Neuronal stem cell (in vitro differentiated cells): ENCODE measurements at regions not wholly inside any gene's neighbourhood (a gene's known extent, or its start where the extent isn't known, plus 50 kb on each side); places are given as distances from the start of the nearest gene placed in this dataset.

Experiments
- DNase-seq: peaks from one replicate; pipeline ENCODE4 v3.0.0-alpha.2; 2013; ENCODE audit warnings: low spot score
- H2AFZ ChIP-seq: one replicate; pipeline ENCODE4 v1.6.1; 2013; ENCODE audit warnings: mild to moderate bottlenecking, low read length, inconsistent platforms
- H2AK5ac ChIP-seq: 2 replicates; pipeline ENCODE4 v1.6.1; 2013; ENCODE audit warnings: low read depth, mild to moderate bottlenecking, inconsistent platforms, low read length, moderate library complexity, mixed read lengths
- H2BK120ac ChIP-seq: 2 replicates; pipeline ENCODE4 v1.6.1; 2013; ENCODE audit warnings: low read depth, mild to moderate bottlenecking, inconsistent platforms, low read length, moderate library complexity, mixed read lengths
- H2BK12ac ChIP-seq: one replicate; pipeline ENCODE4 v1.6.1; 2013; ENCODE audit warnings: low read length, inconsistent platforms
- H2BK15ac ChIP-seq: 2 replicates; pipeline ENCODE4 v1.6.1; 2013; ENCODE audit warnings: mild to moderate bottlenecking, low read length, inconsistent platforms, mixed read lengths
- H2BK5ac ChIP-seq: one replicate; pipeline ENCODE4 v1.6.1; 2013; ENCODE audit warnings: inconsistent platforms, mild to moderate bottlenecking, low read length, moderate library complexity
- H3K14ac ChIP-seq: one replicate; pipeline ENCODE4 v1.6.1; 2013; ENCODE audit warnings: low read length, inconsistent platforms
- H3K18ac ChIP-seq: 2 replicates; pipeline ENCODE4 v1.6.1; 2013; ENCODE audit warnings: low read length, inconsistent platforms
- H3K23ac ChIP-seq: 2 replicates; pipeline ENCODE4 v1.6.1; 2013; ENCODE audit warnings: low read depth, mild to moderate bottlenecking, mixed read lengths, low read length, inconsistent platforms; ENCODE audit not compliant: poor library complexity
- H3K27ac ChIP-seq: replicated peaks from 3 replicates; pipeline ENCODE4 v1.5.1; 2013; ENCODE audit warnings: low read length, inconsistent platforms
- H3K27me3 ChIP-seq, 3 experiments: 2 replicates each; pipeline ENCODE4 v1.6.1; 2013; ENCODE audit warnings: low read length in 3 of 3, mild to moderate bottlenecking in 2 of 3, inconsistent platforms in 1 of 3, low read depth in 1 of 3, mixed read lengths in 1 of 3, moderate library complexity in 1 of 3; ENCODE audit not compliant: control insufficient read depth in 3 of 3, insufficient read depth in 3 of 3
- H3K36me3 ChIP-seq, 2 donors: replicated peaks in 1 of 2; 2 replicates each; pipeline ENCODE4 v1.6.1; 2013; ENCODE audit warnings: low read length in 2 of 2; ENCODE audit not compliant: control insufficient read depth in 2 of 2, insufficient read depth in 2 of 2
- H3K4ac ChIP-seq: 2 replicates; pipeline ENCODE4 v1.6.1; 2013; ENCODE audit warnings: inconsistent platforms, mild to moderate bottlenecking, low read length, moderate library complexity
- H3K4me1 ChIP-seq, 2 donors: 1 replicate in 1 of 2; 2 replicates in 1 of 2; pipeline ENCODE4 v1.6.1; 2013; ENCODE audit warnings: low read length in 2 of 2, low read depth in 1 of 2; ENCODE audit not compliant: control insufficient read depth in 2 of 2, insufficient read depth in 1 of 2
- H3K4me2 ChIP-seq: one replicate; pipeline ENCODE4 v1.6.1; 2013; ENCODE audit warnings: mild to moderate bottlenecking, low read length, inconsistent platforms; ENCODE audit not compliant: insufficient read depth, poor library complexity, severe bottlenecking
- H3K4me3 ChIP-seq, 2 donors: 2 replicates each; pipeline ENCODE4 v1.5.1; 2013; ENCODE audit warnings: low read length in 2 of 2, mild to moderate bottlenecking in 2 of 2, inconsistent platforms in 1 of 2, moderate library complexity in 1 of 2
- H3K79me1 ChIP-seq: one replicate; pipeline ENCODE4 v1.6.1; 2013; ENCODE audit warnings: low read depth, mild to moderate bottlenecking, inconsistent platforms, low read length, moderate library complexity
- H3K9ac ChIP-seq: one replicate; pipeline ENCODE4 v1.6.1; 2013; ENCODE audit warnings: mild to moderate bottlenecking, low read depth, low read length, inconsistent platforms; ENCODE audit not compliant: poor library complexity
- H3K9me3 ChIP-seq, 2 donors: replicated peaks in 1 of 2; 2 replicates each; pipeline versions ENCODE3 to v1.6.1; 2013; ENCODE audit warnings: low read length in 2 of 2, mild to moderate bottlenecking in 2 of 2, inconsistent platforms in 1 of 2, low read depth in 1 of 2, mixed read lengths in 1 of 2, moderate library complexity in 1 of 2; ENCODE audit not compliant: control insufficient read depth in 2 of 2, insufficient read depth in 1 of 2
- H4K8ac ChIP-seq: one replicate; pipeline ENCODE4 v1.6.1; 2013; ENCODE audit warnings: low read depth, mild to moderate bottlenecking, inconsistent platforms, low read length, moderate library complexity
- H4K91ac ChIP-seq: one replicate; pipeline ENCODE4 v1.6.1; 2013; ENCODE audit warnings: low read length, low read depth, mild to moderate bottlenecking, inconsistent platforms; ENCODE audit not compliant: poor library complexity
- WGBS, 2 donors: extraction: QIAGEN DNeasy Blood & Tissue Kit; methylation state at CpG; one replicate each; pipeline ENCODE4 v1.1.7; 2013; ENCODE audit warnings: missing lambda C conversion rate in 2 of 2, mixed read lengths in 1 of 2; ENCODE audit not compliant: insufficient read length in 2 of 2, insufficient replicate concordance in 1 of 2; ENCODE audit errors: extremely low coverage in 2 of 2; 5-methylcytosine and 5-hydroxymethylcytosine counted together

DNA sequence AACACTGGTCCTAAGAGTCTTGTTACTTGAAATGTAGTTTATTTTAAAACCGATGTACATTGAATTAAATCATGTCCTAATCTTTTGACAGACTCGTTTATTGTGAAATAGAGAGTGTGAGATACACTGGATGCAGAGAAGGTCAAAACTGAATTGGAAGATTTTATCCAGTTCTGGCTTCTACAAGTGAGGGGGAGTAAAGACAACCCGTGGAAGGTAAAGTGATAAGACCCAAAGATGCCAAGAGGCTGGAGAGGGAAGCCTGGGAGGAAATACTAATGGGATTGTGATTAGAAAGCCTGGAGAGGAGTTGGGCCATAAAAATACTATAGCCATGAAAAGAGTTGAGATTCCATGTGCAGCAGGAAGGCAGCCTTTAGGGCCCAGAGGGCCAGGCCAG is 424.5 kb upstream of the NR3C2 start:
- Histone ChIP-seq H4K91ac (no peak overlapping the region), H3K4me3 (no peak overlapping the region), H2AK5ac (no peak overlapping the region), H2AFZ (no peak overlapping the region), H3K9me3 (no peaks in the 10 kb centered on the region), H2BK15ac (no peak overlapping the region), H3K14ac (no peak overlapping the region), H3K27ac (no peak overlapping the region), H3K9ac (no peak overlapping the region), H3K4me2 (no peak overlapping the region), H4K8ac (no peak overlapping the region), H3K18ac (no peak overlapping the region), H3K27me3 (no peaks in the 10 kb centered on the region), H3K23ac (no peak overlapping the region), H3K4me1 (no peaks in the 10 kb centered on the region), H3K36me3 (no peaks in the 10 kb centered on the region), H3K79me1 (no peaks in the 10 kb centered on the region), H3K4ac (no peak overlapping the region), H2BK120ac (no peak overlapping the region), H2BK5ac (no peak overlapping the region), H2BK12ac (no peak overlapping the region)
- DNase-seq: no peak
- no CpG with 5 or more reads among the region's 3 CpGs for WGBS, 2 donors

DNA sequence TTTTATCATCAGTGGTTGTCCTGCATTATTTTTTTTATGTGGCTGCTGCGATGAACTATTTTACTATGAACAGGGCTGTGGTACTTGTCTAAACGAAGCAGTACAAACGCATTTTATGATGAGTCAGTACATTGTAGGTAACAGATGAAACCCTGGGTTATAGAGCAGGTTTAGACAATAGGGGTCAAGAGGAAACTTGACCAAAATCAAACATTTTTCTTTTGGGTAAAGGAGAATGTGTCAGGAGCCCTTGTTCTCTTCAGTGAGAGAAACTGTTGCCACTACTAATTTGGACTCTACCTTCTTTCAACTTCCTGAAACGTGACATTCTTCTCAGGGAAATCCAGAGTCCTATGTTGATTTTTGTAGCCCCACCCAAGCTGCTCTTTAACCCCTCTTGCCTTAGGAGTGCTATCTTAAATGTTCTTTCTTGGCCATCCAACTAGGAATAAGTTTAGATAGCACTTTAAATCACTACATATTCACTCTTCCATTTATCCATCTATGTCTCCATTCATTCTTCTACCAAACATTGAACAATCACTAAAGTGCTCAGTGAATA is 415.8 kb upstream of the NR3C2 start:
- H2BK5ac ChIP-seq: no peak overlapping the region
- no peaks in the 10 kb centered on the region for H3K9me3 ChIP-seq
- H4K8ac ChIP-seq: no peak overlapping the region
- no peak overlapping the region for H3K9ac ChIP-seq
- H3K79me1 ChIP-seq: no peaks in the 10 kb centered on the region
- no peak overlapping the region for H3K4me2 ChIP-seq
- H3K27me3 ChIP-seq: no peaks in the 10 kb centered on the region
- no peak overlapping the region for H2BK15ac ChIP-seq
- WGBS, 2 donors: no CpG with 5 or more reads among the region's 4 CpGs
- H3K23ac ChIP-seq: no peak overlapping the region
- no peaks in the 10 kb centered on the region for H3K4me1 ChIP-seq
- H2AFZ ChIP-seq: no peak overlapping the region
- H2AK5ac ChIP-seq: no peak overlapping the region
- H3K18ac ChIP-seq: no peak overlapping the region
- H3K36me3 ChIP-seq: no peaks in the 10 kb centered on the region
- no peak overlapping the region for H3K4ac ChIP-seq
- H2BK120ac ChIP-seq: no peak overlapping the region
- no peak overlapping the region for H3K27ac ChIP-seq
- H4K91ac ChIP-seq: no peak overlapping the region
- H3K14ac ChIP-seq: no peak overlapping the region
- H2BK12ac ChIP-seq: no peak overlapping the region
- H3K4me3 ChIP-seq: no peak overlapping the region
- no peak for DNase-seq

DNA sequence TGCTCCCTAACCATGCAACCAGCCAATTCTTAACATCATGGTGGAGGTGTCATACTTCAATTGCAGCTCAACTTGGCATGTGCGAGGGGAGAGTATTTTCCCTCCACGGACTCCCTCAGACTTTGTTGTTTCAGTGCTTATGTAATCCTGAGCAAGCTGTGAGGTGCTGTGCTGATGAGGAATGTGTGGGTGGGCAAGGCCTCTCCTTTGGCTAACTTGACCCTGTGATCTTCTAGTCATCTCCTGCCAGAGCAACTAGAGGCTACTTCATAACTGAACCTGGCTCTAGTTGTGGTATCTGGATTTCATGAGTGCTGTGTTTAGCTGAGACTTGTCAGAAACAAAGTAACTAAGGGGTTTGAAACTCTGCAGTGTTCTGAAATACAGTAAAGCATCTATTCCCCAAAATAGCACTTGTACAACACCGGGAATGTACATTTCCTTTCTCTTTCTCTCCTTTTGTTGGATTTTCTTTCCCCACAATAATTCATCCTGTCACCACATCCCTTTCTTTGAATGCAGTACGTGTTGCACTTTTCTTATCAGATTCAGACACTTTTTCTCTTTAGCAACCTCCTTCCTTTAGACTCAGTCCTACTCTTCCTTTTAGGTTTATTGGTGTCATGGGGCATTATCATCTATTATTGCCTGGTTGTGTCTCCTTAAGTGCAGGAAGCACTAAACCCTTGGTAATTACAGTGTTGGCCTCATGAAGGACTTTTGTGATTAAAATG is 415.2 kb upstream of the NR3C2 start:
- WGBS, 2 donors: no CpG with 5 or more reads among the region's 4 CpGs
- Histone ChIP-seq H2AFZ (no peak overlapping the region), H4K91ac (no peak overlapping the region), H3K14ac (no peak overlapping the region), H3K4ac (no peak overlapping the region), H3K36me3 (no peaks in the 10 kb centered on the region), H3K27ac (no peak overlapping the region), H2AK5ac (no peak overlapping the region), H2BK5ac (no peak overlapping the region), H3K27me3 (no peaks in the 10 kb centered on the region), H2BK15ac (no peak overlapping the region), H2BK12ac (no peak overlapping the region), H3K79me1 (no peaks in the 10 kb centered on the region), H3K4me1 (no peaks in the 10 kb centered on the region), H3K23ac (no peak overlapping the region), H3K4me3 (no peak overlapping the region), H3K9me3 (no peaks in the 10 kb centered on the region), H2BK120ac (no peak overlapping the region), H3K18ac (no peak overlapping the region), H3K4me2 (no peak overlapping the region), H4K8ac (no peak overlapping the region), H3K9ac (no peak overlapping the region)
- DNase-seq: no peak

DNA sequence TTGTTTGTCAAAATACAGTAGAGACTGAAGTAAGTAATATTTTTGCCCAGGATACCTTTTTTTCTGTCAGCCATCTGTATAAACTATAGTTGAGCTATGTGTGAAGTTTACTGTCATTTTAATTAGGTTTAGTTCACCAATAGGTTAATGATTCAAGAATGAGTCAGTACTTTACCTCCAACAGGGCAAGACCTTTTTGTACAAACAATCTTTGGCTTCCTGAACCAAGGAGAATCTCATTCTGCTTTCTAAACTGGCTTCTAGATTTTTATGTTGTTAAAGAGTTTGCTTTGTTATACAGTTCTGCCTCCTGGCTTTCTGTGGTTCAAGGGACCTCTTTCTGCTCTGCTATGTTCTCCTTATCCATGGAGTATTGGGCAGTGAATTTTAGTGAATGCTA is 412.0 kb upstream of the NR3C2 start:
- H2BK15ac ChIP-seq: no peak overlapping the region
- H4K8ac ChIP-seq: no peak overlapping the region
- H3K4me2 ChIP-seq: no peak overlapping the region
- no peak overlapping the region for H3K14ac ChIP-seq
- no peak overlapping the region for H2BK120ac ChIP-seq
- no peak overlapping the region for H3K4me3 ChIP-seq
- no peak overlapping the region for H3K18ac ChIP-seq
- no peaks in the 10 kb centered on the region for H3K4me1 ChIP-seq
- no peak overlapping the region for H2AFZ ChIP-seq
- no peak overlapping the region for H2BK5ac ChIP-seq
- H3K27me3 ChIP-seq: no peaks in the 10 kb centered on the region
- H3K36me3 ChIP-seq: no peaks in the 10 kb centered on the region
- H3K23ac ChIP-seq: no peak overlapping the region
- no peak overlapping the region for H3K27ac ChIP-seq
- H2BK12ac ChIP-seq: no peak overlapping the region
- no peak overlapping the region for H2AK5ac ChIP-seq
- no peaks in the 10 kb centered on the region for H3K79me1 ChIP-seq
- DNase-seq: no peak
- no peak overlapping the region for H4K91ac ChIP-seq
- no peaks in the 10 kb centered on the region for H3K9me3 ChIP-seq
- no peak overlapping the region for H3K4ac ChIP-seq
- H3K9ac ChIP-seq: no peak overlapping the region
